GM06990 (cell line): ENCODE measurements at regions not wholly inside any gene's neighbourhood (a gene's known extent, or its start where the extent isn't known, plus 50 kb on each side); places are given as distances from the start of the nearest gene placed in this dataset.

Source experiments
- DNase-seq: peaks from one replicate; pipeline ENCODE4 v3.0.0-alpha.2; 2011; ENCODE audit not compliant: insufficient read length; ENCODE audit errors: extremely low read depth
- H3K27me3 ChIP-seq: replicated peaks from 2 replicates; pipeline ENCODE4 v1.6.0; 2011; ENCODE audit warnings: low read length; ENCODE audit not compliant: control insufficient read depth, insufficient read depth
- H3K36me3 ChIP-seq: 2 replicates; pipeline ENCODE4 v1.5.1; 2011; ENCODE audit warnings: low read length; ENCODE audit not compliant: control insufficient read depth, insufficient read depth
- H3K4me3 ChIP-seq: replicated peaks from 2 replicates; pipeline ENCODE4 v1.5.1; 2011; ENCODE audit warnings: low read depth, mild to moderate bottlenecking, control low read depth, low read length
- CTCF ChIP-seq: IDR thresholded peaks from 2 replicates; pipeline ENCODE4 v1.5.1; 2011; ENCODE audit warnings: low read length, control low read depth, mild to moderate bottlenecking, inconsistent platforms; ENCODE audit not compliant: insufficient read depth, poor library complexity, severe bottlenecking

- no peak for DNase-seq
- Histone ChIP-seq H3K4me3 (no peak overlapping the region), H3K36me3 (no peaks in the 10 kb centered on the region), H3K27me3 (no peaks in the 10 kb centered on the region)
- no peak for TF ChIP-seq CTCF
These were observed 50.1 kb upstream of the CD180 start for GRCh38 chr5:67246546-67247268.
